GM12878 (cell line): ENCODE measurements at regions not wholly inside any gene's neighbourhood (a gene's known extent, or its start where the extent isn't known, plus 50 kb on each side); places are given as distances from the start of the nearest gene placed in this dataset.

ENCODE experiments used
- ATAC-seq: fragments of 200-7000 bp; cut with Tn5 transposase; 3 replicates; pipeline ENCODE4 v1.9.1; 2020; ENCODE audit warnings: mild to moderate bottlenecking, moderate library complexity
- BruUV-seq: library from RNA; stranded (reverse); fragments of 400-500 nt; replicated peaks from 2 replicates; lab custom pipeline; 2021; lab: Mats Ljungman, UMichigan
- CTCF ChIA-PET: fragments of 300-600 bp; sonication (Branson Sonifier 250); formaldehyde crosslinking; extraction: SDS; loops from one replicate; lab custom pipeline; 2021; ENCODE audit warnings: inconsistent platforms; lab: Yijun Ruan, JAX
- POLR2A ChIA-PET: fragments of 350-600 bp; formaldehyde crosslinking; extraction: SDS; loops from one replicate; lab custom pipeline; 2021; ENCODE audit warnings: inconsistent platforms; lab: Charles Lee
- RAD21 ChIA-PET: fragments of 300-600 bp; sonication (Branson Sonifier 250); formaldehyde crosslinking; loops from one replicate; lab custom pipeline; 2023; ENCODE audit warnings: antibody characterized with exemption; ENCODE audit not compliant: unreplicated experiment; lab: Charles Lee
- SMC1A ChIA-PET: fragments of 300-600 bp; sonication (Branson Sonifier 250); formaldehyde crosslinking; loops from one replicate; lab custom pipeline; 2023; ENCODE audit not compliant: unreplicated experiment, uncharacterized antibody; lab: Charles Lee
- DNase-seq: peaks from one replicate; pipeline ENCODE4 v3.0.0-alpha.2; 2011; ENCODE audit warnings: low read depth, low spot score
- FAIRE-seq: peaks from 3 replicates; lab custom pipeline; 2011; peaks lifted over from hg19 to GRCh38; lab: Jason Lieb, UNC
- H2AFZ ChIP-seq: 2 replicates; pipeline ENCODE4 v1.6.0; 2011; ENCODE audit warnings: low read depth, low read length, control low read depth; ENCODE audit not compliant: control insufficient read depth
- H3K27ac ChIP-seq: 2 replicates; pipeline ENCODE4 v1.5.1; 2011; ENCODE audit warnings: control low read depth; ENCODE audit not compliant: control insufficient read depth, insufficient read depth
- H3K27me3 ChIP-seq, 2 experiments: replicated peaks in 1 of 2; 2 replicates each; pipeline versions ENCODE4 v1.6.0 to v1.6.1; 2011; ENCODE audit warnings: low read length in 1 of 2; ENCODE audit not compliant: control insufficient read depth in 2 of 2, insufficient read depth in 2 of 2
- H3K36me3 ChIP-seq, 2 experiments: 2 replicates each; pipeline ENCODE4 v1.5.1; 2011; ENCODE audit warnings: low read length in 1 of 2; ENCODE audit not compliant: control insufficient read depth in 2 of 2, insufficient read depth in 2 of 2
- H3K4me1 ChIP-seq: 2 replicates; pipeline ENCODE4 v1.6.1; 2011; ENCODE audit warnings: mild to moderate bottlenecking, low read length, moderate library complexity, mixed read lengths; ENCODE audit not compliant: control insufficient read depth, insufficient read depth
- H3K4me2 ChIP-seq: 2 replicates; pipeline ENCODE4 v1.6.0; 2011; ENCODE audit warnings: control low read depth; ENCODE audit not compliant: control insufficient read depth, insufficient read depth
- H3K4me3 ChIP-seq: fragments of 200-600 bp; sonication (generic); 2 replicates; pipeline ENCODE4 v1.5.1; 2016
- H3K79me2 ChIP-seq: 2 replicates; pipeline ENCODE4 v1.6.0; 2011; ENCODE audit warnings: low read length; ENCODE audit not compliant: control insufficient read depth, insufficient read depth
- H3K9ac ChIP-seq: 2 replicates; pipeline ENCODE4 v1.8.0; 2011; ENCODE audit warnings: low read length, control low read depth, mixed read lengths; ENCODE audit not compliant: control insufficient read depth, insufficient read depth
- H3K9me3 ChIP-seq: replicated peaks from 3 replicates; pipeline ENCODE4 v1.5.1; 2011; ENCODE audit warnings: mild to moderate bottlenecking, low read length; ENCODE audit not compliant: control insufficient read depth, insufficient read depth
- H4K20me1 ChIP-seq: 2 replicates; pipeline ENCODE4 v1.6.0; 2011; ENCODE audit not compliant: control insufficient read depth, insufficient read depth
- FOXK2 ChIP-seq: fragments of 450-650 bp; IDR thresholded peaks from 2 replicates; pipeline ENCODE4 v1.6.1; 2017; ENCODE audit warnings: mild to moderate bottlenecking, moderate library complexity
- HDAC6 ChIP-seq: fragments of 200-600 bp; sonication (generic); IDR thresholded peaks from one replicate; pipeline ENCODE4 v1.8.0; 2017; ENCODE audit warnings: antibody characterized with exemption; ENCODE audit not compliant: unreplicated experiment
- JUNB ChIP-seq: IDR thresholded peaks from 2 replicates; pipeline ENCODE4 v1.6.1; 2016; ENCODE audit warnings: antibody characterized with exemption, mild to moderate bottlenecking
- NFIC ChIP-seq: IDR thresholded peaks from 2 replicates; pipeline ENCODE4 v1.6.1; 2012; ENCODE audit warnings: low read depth, mild to moderate bottlenecking, inconsistent platforms, low read length, moderate library complexity
- SIX5 ChIP-seq: IDR thresholded peaks from 2 replicates; pipeline ENCODE4 v1.6.1; 2011; ENCODE audit warnings: mild to moderate bottlenecking, low read depth, low read length, moderate library complexity; ENCODE audit not compliant: severe bottlenecking
- ZZZ3 ChIP-seq: IDR thresholded peaks from 2 replicates; pipeline ENCODE4 v1.6.1; 2011; ENCODE audit warnings: low read depth; ENCODE audit not compliant: control insufficient read depth, insufficient read length
- WGBS: methylation state at CpG from one replicate; pipeline ENCODE4 v1.1.6; 2016; ENCODE audit warnings: low lambda C conversion rate; ENCODE audit not compliant: insufficient replicate concordance, insufficient coverage; ENCODE audit errors: missing lambda C conversion rate; 5-methylcytosine and 5-hydroxymethylcytosine counted together
- in situ Hi-C: fragments of 300-500 bp; cut with MboI; formaldehyde crosslinking; loops from 9 replicates; pipeline ENCODE4 v1.14.3; 2018; ENCODE audit warnings: mixed read lengths
- intact Hi-C: fragments of 100-400 bp; cut with micrococcal nuclease; formaldehyde crosslinking; loops from one replicate; pipeline ENCODE4 v1.14.2; 2022; ENCODE audit not compliant: unreplicated experiment
- TF ChIP-seq, protein P1 (sequence below): fragments of 450-650 bp; IDR thresholded peaks from 2 replicates; pipeline ENCODE4 v1.6.1; 2017; ENCODE audit warnings: low read depth, mild to moderate bottlenecking, moderate library complexity
- TF ChIP-seq, protein P2 (sequence below): fragments of 450-650 bp; IDR thresholded peaks from 2 replicates; pipeline ENCODE4 v1.6.1; 2016; ENCODE audit warnings: mild to moderate bottlenecking

DNA sequence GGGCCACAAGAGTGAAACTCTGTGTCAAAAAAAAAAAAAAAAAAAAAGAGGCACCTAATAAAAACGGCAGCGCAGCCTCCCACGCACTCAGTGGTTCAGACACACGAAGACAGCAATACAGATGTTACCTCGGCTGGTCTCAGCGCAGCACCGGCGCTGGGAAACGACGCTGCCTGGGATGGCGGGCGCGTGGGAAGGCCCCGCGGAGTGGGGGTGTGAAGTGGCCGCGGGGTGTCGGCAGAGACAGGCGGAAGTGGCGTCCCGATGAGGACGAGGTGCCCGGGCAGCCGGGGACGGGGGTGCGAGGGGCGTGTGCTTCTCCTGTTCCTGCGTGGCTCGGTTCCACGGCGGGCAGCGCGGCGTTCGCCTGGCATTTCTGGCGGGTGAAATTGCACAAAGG, 179.4 kb downstream of the BANP start:
- no peaks in the 10 kb centered on the region for H3K4me1 ChIP-seq
- H3K79me2 ChIP-seq: no peaks in the 10 kb centered on the region
- ATAC-seq (no peak), DNase-seq (no peak), FAIRE-seq (no peak)
- ChIA-PET RAD21 (interaction anchor here (0.7 kb wide), 1 partner anchor 308 kb away, joined by 3 read pairs; no protein-coding TSS in a partner anchor), POLR2A (no interaction called here), SMC1A (no interaction called here), CTCF (interaction anchor here (0.7 kb wide), 1 partner anchor 1673 kb away, joined by 3 read pairs; no protein-coding TSS in a partner anchor)
- in situ Hi-C loops: no loop called here
- no peak for TF ChIP-seq SIX5
- TF ChIP-seq, protein P1, sequence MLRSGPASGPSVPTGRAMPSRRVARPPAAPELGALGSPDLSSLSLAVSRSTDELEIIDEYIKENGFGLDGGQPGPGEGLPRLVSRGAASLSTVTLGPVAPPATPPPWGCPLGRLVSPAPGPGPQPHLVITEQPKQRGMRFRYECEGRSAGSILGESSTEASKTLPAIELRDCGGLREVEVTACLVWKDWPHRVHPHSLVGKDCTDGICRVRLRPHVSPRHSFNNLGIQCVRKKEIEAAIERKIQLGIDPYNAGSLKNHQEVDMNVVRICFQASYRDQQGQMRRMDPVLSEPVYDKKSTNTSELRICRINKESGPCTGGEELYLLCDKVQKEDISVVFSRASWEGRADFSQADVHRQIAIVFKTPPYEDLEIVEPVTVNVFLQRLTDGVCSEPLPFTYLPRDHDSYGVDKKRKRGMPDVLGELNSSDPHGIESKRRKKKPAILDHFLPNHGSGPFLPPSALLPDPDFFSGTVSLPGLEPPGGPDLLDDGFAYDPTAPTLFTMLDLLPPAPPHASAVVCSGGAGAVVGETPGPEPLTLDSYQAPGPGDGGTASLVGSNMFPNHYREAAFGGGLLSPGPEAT: no peak
- TF ChIP-seq, protein P2, sequence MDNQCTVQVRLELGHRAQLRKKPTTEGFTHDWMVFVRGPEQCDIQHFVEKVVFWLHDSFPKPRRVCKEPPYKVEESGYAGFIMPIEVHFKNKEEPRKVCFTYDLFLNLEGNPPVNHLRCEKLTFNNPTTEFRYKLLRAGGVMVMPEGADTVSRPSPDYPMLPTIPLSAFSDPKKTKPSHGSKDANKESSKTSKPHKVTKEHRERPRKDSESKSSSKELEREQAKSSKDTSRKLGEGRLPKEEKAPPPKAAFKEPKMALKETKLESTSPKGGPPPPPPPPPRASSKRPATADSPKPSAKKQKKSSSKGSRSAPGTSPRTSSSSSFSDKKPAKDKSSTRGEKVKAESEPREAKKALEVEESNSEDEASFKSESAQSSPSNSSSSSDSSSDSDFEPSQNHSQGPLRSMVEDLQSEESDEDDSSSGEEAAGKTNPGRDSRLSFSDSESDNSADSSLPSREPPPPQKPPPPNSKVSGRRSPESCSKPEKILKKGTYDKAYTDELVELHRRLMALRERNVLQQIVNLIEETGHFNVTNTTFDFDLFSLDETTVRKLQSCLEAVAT: no peak
- no peak for TF ChIP-seq ZZZ3
- TF ChIP-seq HDAC6: no peak
- no peak for TF ChIP-seq NFIC
- no peak for TF ChIP-seq JUNB
- TF ChIP-seq FOXK2: no peak
- no peaks in the 10 kb centered on the region for H4K20me1 ChIP-seq
- no peaks in the 10 kb centered on the region for H3K9me3 ChIP-seq
- no TSS peak for BruUV-seq
- no peaks in the 10 kb centered on the region for H3K36me3 ChIP-seq
- H3K4me2 ChIP-seq: no peak overlapping the region
- H3K27me3 ChIP-seq: no peaks in the 10 kb centered on the region
- H3K9ac ChIP-seq: no peak overlapping the region
- H3K4me3 ChIP-seq: no peak overlapping the region
- intact Hi-C loops: no loop called here
- WGBS: 84% methylated on average over 29 of the region's 36 CpGs
- no peak overlapping the region for H3K27ac ChIP-seq
- H2AFZ ChIP-seq: no peak overlapping the region
